SK-N-SH (cell line): ENCODE measurements at regions not wholly inside any gene's neighbourhood (a gene's known extent, or its start where the extent isn't known, plus 50 kb on each side); places are given as distances from the start of the nearest gene placed in this dataset.

Source experiments
- CTCF ChIA-PET: fragments of 300-600, 350-600 bp; formaldehyde crosslinking; extraction: SDS; loops from one replicate; lab custom pipeline; 2021; lab: Yijun Ruan, JAX
- POLR2A ChIA-PET: fragments of 350-600 bp; sonication (Branson Sonifier 250); formaldehyde crosslinking; extraction: SDS; loops from one replicate; lab custom pipeline; 2020; ENCODE audit warnings: antibody characterized with exemption, inconsistent platforms; lab: Yijun Ruan, JAX
- DNase-seq: peaks from one replicate; pipeline ENCODE4 v3.0.0; 2012
- H2AFZ ChIP-seq: fragments of 200-600 bp; sonication (generic); 2 replicates; pipeline ENCODE4 v1.8.1; 2016; ENCODE audit warnings: antibody characterized with exemption, mild to moderate bottlenecking, low read depth
- H3F3A ChIP-seq: fragments of 200-600 bp; sonication (generic); replicated peaks from 2 replicates; pipeline ENCODE3; 2016; ENCODE audit warnings: antibody characterized with exemption, mild to moderate bottlenecking; ENCODE audit not compliant: insufficient read depth
- H3K27ac ChIP-seq, 2 experiments: fragments of 200-500 bp in 1 of 2; fragments of 200-600 bp in 1 of 2; sonication (Bioruptor generic) in 1 of 2; sonication (generic), shearing (Covaris generic) in 1 of 2; 2 replicates each; pipeline versions ENCODE4 v1.5.1 to v1.6.1; 2014 to 2016; ENCODE audit warnings: low read depth in 2 of 2, inconsistent platforms in 1 of 2, low read length in 1 of 2, mild to moderate bottlenecking in 1 of 2, mixed read lengths in 1 of 2
- H3K27me3 ChIP-seq: fragments of 200-600 bp; sonication (generic), shearing (Covaris generic); 2 replicates; pipeline ENCODE4 v1.6.1; 2016; ENCODE audit warnings: mixed run types; ENCODE audit not compliant: insufficient read depth
- H3K36me3 ChIP-seq, 2 experiments: fragments of 200-500 bp in 1 of 2; fragments of 200-600 bp in 1 of 2; sonication (Bioruptor generic) in 1 of 2; sonication (generic) in 1 of 2; replicated peaks in 1 of 2; 2 replicates each; pipeline versions ENCODE3 to v1.5.1; 2014 to 2016; ENCODE audit warnings: low read length in 1 of 2, mild to moderate bottlenecking in 1 of 2; ENCODE audit not compliant: insufficient read depth in 2 of 2, control insufficient read depth in 1 of 2
- H3K4me1 ChIP-seq, 2 experiments: fragments of 200-500 bp in 1 of 2; fragments of 200-600 bp in 1 of 2; sonication (Bioruptor generic) in 1 of 2; sonication (generic), shearing (Covaris generic) in 1 of 2; 2 replicates each; pipeline versions ENCODE4 v1.5.1 to v1.6.1; 2014 to 2016; ENCODE audit warnings: low read depth in 1 of 2, low read length in 1 of 2, mixed run types in 1 of 2; ENCODE audit not compliant: insufficient read depth in 2 of 2, control insufficient read depth in 1 of 2
- H3K4me2 ChIP-seq: fragments of 200-600 bp; sonication (generic), shearing (Covaris generic); 2 replicates; pipeline ENCODE4 v1.6.1; 2017; ENCODE audit warnings: mixed run types
- H3K4me3 ChIP-seq, 2 experiments: fragments of 200-500 bp in 1 of 2; fragments of 200-600 bp in 1 of 2; sonication (Bioruptor generic) in 1 of 2; sonication (generic), shearing (Covaris generic) in 1 of 2; 2 replicates each; pipeline versions ENCODE4 v1.5.1 to v1.8.1; 2014 to 2016; ENCODE audit warnings: low read depth in 2 of 2, inconsistent platforms in 1 of 2, low read length in 1 of 2, mild to moderate bottlenecking in 1 of 2, mixed read lengths in 1 of 2, moderate library complexity in 1 of 2
- H3K79me2 ChIP-seq: fragments of 200-600 bp; sonication (generic); 2 replicates; pipeline ENCODE4 v1.8.1; 2017; ENCODE audit warnings: mild to moderate bottlenecking; ENCODE audit not compliant: insufficient read depth
- H3K9ac ChIP-seq: fragments of 200-600 bp; sonication (generic); 2 replicates; pipeline ENCODE4 v1.6.1; 2017; ENCODE audit warnings: mixed run types
- H3K9me2 ChIP-seq: fragments of 200-600 bp; sonication (generic); 2 replicates; pipeline ENCODE4 v1.6.1; 2017; ENCODE audit warnings: mixed run types
- H3K9me3 ChIP-seq: fragments of 200-600 bp; sonication (generic); 2 replicates; pipeline ENCODE4 v1.6.1; 2017; ENCODE audit warnings: mixed run types, mild to moderate bottlenecking, moderate library complexity
- H4K20me1 ChIP-seq: fragments of 200-600 bp; sonication (generic); 2 replicates; pipeline ENCODE4 v1.6.1; 2017; ENCODE audit warnings: mild to moderate bottlenecking, mixed run types; ENCODE audit not compliant: insufficient read depth
- CTCF ChIP-seq: fragments of 200-600 bp; sonication (generic); IDR thresholded peaks from 2 replicates; pipeline ENCODE4 v1.6.1; 2017; ENCODE audit warnings: antibody characterized with exemption, mild to moderate bottlenecking, moderate library complexity
- EP300 ChIP-seq, 2 experiments: IDR thresholded peaks; 2 replicates each; pipeline versions ENCODE4 v1.4.0 to v1.6.1; 2012; ENCODE audit warnings: borderline replicate concordance in 1 of 2, low read depth in 1 of 2, low read length in 1 of 2
- EZH2phosphoT487 ChIP-seq: fragments of 200-600 bp; sonication (generic); IDR thresholded peaks from 2 replicates; pipeline ENCODE4 v1.6.1; 2017; ENCODE audit warnings: low read depth, mixed run types, mild to moderate bottlenecking, antibody characterized with exemption, moderate library complexity, borderline replicate concordance
- FOSL2 ChIP-seq: IDR thresholded peaks from 2 replicates; pipeline ENCODE4 v1.4.0; 2012; ENCODE audit warnings: low read depth, mild to moderate bottlenecking, moderate library complexity, borderline replicate concordance
- FOXJ3 ChIP-seq: sonication (generic); formaldehyde crosslinking; IDR thresholded peaks from 2 replicates; pipeline ENCODE4 v1.5.1; 2020; ENCODE audit warnings: mild to moderate bottlenecking, missing genetic modification reagents
- FOXM1 ChIP-seq: IDR thresholded peaks from 2 replicates; pipeline ENCODE4 v1.4.0; 2012; ENCODE audit warnings: low read depth, mild to moderate bottlenecking
- GATA2 ChIP-seq: sonication (generic); formaldehyde crosslinking; IDR thresholded peaks from 2 replicates; pipeline ENCODE4 v1.5.0; 2020; ENCODE audit warnings: mild to moderate bottlenecking, missing genetic modification reagents
- IRF3 ChIP-seq: fragments of 150-350 bp; IDR thresholded peaks from 2 replicates; pipeline ENCODE4 v1.6.1; 2016; ENCODE audit warnings: mild to moderate bottlenecking, low read depth, low read length
- MAX ChIP-seq: IDR thresholded peaks from 2 replicates; pipeline ENCODE4 v1.4.0; 2012; ENCODE audit warnings: low read depth
- MXI1 ChIP-seq: IDR thresholded peaks from 2 replicates; pipeline ENCODE4 v1.6.1; 2012; ENCODE audit warnings: mild to moderate bottlenecking, low read depth, low read length, improper control_type of control experiment
- NFIC ChIP-seq: IDR thresholded peaks from 2 replicates; pipeline ENCODE4 v1.4.0; 2012; ENCODE audit warnings: borderline replicate concordance
- NRF1 ChIP-seq: IDR thresholded peaks from 2 replicates; pipeline ENCODE4 v1.6.1; 2012; ENCODE audit warnings: low read depth, mild to moderate bottlenecking, low read length
- RCOR1 ChIP-seq: fragments of 150-350 bp; IDR thresholded peaks from 2 replicates; pipeline ENCODE4 v1.6.1; 2017; ENCODE audit warnings: antibody characterized with exemption, low read length
- RFX5 ChIP-seq: IDR thresholded peaks from 2 replicates; pipeline ENCODE4 v1.6.1; 2012; ENCODE audit warnings: mild to moderate bottlenecking, improper control_type of control experiment, low read length
- RXRA ChIP-seq: IDR thresholded peaks from 2 replicates; pipeline ENCODE4 v1.4.0; 2012; ENCODE audit warnings: low read depth, mild to moderate bottlenecking, borderline replicate concordance
- TEAD4 ChIP-seq: IDR thresholded peaks from 2 replicates; pipeline ENCODE4 v1.4.0; 2012; ENCODE audit warnings: mild to moderate bottlenecking, borderline replicate concordance; ENCODE audit not compliant: insufficient read depth
- USF1 ChIP-seq: IDR thresholded peaks from 2 replicates; pipeline ENCODE4 v1.4.0; 2012; ENCODE audit warnings: low read depth, borderline replicate concordance
- ZBTB33 ChIP-seq: IDR thresholded peaks from 2 replicates; pipeline ENCODE4 v1.4.0; 2012; ENCODE audit warnings: low read depth, borderline replicate concordance
- WGBS: methylation state at CpG from one replicate; pipeline ENCODE4 v1.1.6; 2017; ENCODE audit warnings: low lambda C conversion rate; 5-methylcytosine and 5-hydroxymethylcytosine counted together

GRCh38 chr1:99146129-99146848 lies 118.0 kb upstream of the PLPPR4 start:
- WGBS: 79% methylated on average over 8 of the region's 15 CpGs

More at GRCh38 chr1:99146129-99146848, 118.0 kb upstream of the PLPPR4 start:
- H3K79me2 ChIP-seq: no peaks in the 10 kb centered on the region
- POLR2A ChIA-PET: no interaction called here
- H2AFZ ChIP-seq: no peak overlapping the region
- H3K27me3 ChIP-seq: no peaks in the 10 kb centered on the region; the same call in 1 of the 2 replicates
- no peak overlapping the region for H3K4me3 ChIP-seq
- no peaks in the 10 kb centered on the region for H3K9me3 ChIP-seq
- H3F3A ChIP-seq: no peaks in the 10 kb centered on the region
- no peak for DNase-seq
- H4K20me1 ChIP-seq: no peaks in the 10 kb centered on the region
- CTCF ChIA-PET: no interaction called here
- no peak overlapping the region for H3K9ac ChIP-seq
- no peak overlapping the region for H3K27ac ChIP-seq
- H3K4me2 ChIP-seq: no peak overlapping the region
- H3K36me3 ChIP-seq: no peaks in the 10 kb centered on the region
- TF ChIP-seq GATA2 (no peak), EP300 (IDR thresholded peaks at IDR 0.05; ENCODE audit: borderline replicate concordance in 1 of 2, low read depth in 1 of 2, low read length in 1 of 2) (no peak), FOXJ3 (CRISPR knock-in tag) (no peak), NRF1 (no peak), CTCF (no peak), TEAD4 (no peak), MAX (no peak), RFX5 (no peak), IRF3 (no peak), USF1 (no peak), NFIC (no peak), EZH2phosphoT487 (no peak), ZBTB33 (no peak), RXRA (no peak), FOSL2 (no peak), RCOR1 (no peak), MXI1 (no peak), FOXM1 (no peak)
- no peaks in the 10 kb centered on the region for H3K9me2 ChIP-seq
- H3K4me1 ChIP-seq: no peaks in the 10 kb centered on the region; a peak in 1 of 4 replicates
